ENCODE measurements at regions not wholly inside any gene's neighbourhood (a gene's known extent, or its start where the extent isn't known, plus 50 kb on each side); places are given as distances from the start of the nearest gene placed in this dataset.

DNA sequence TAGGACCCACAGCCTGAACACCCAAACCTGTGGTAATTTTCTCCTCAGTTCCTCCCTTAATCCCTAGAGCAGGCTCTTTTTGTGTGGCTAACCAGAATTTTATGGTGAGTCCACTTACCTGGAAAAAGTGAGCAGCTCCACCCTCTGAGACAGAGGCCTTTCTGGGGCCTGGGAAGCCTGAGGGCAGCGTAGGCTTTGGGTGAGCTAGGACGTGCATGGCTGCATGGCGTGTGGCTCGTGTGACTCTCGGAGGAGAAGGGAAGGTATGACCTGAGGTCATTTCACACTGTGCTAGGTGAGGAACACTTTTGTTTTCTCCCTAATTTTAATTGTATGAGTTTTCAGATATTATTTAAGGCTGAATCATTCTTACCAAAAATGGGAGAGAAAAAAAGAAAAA, 73.5 kb upstream of the DYNAP start:
- Histone ChIP-seq H3K4me1 (no peaks in the 10 kb centered on the region), H3K36me3 (no peaks in the 10 kb centered on the region), H3K27ac (no peak overlapping the region), H3K9me3 (no peaks in the 10 kb centered on the region), H3K27me3 (ENCODE audit: low read depth) (no peaks in the 10 kb centered on the region), H3K4me3 (no peak overlapping the region)
- TF ChIP-seq, protein P1, sequence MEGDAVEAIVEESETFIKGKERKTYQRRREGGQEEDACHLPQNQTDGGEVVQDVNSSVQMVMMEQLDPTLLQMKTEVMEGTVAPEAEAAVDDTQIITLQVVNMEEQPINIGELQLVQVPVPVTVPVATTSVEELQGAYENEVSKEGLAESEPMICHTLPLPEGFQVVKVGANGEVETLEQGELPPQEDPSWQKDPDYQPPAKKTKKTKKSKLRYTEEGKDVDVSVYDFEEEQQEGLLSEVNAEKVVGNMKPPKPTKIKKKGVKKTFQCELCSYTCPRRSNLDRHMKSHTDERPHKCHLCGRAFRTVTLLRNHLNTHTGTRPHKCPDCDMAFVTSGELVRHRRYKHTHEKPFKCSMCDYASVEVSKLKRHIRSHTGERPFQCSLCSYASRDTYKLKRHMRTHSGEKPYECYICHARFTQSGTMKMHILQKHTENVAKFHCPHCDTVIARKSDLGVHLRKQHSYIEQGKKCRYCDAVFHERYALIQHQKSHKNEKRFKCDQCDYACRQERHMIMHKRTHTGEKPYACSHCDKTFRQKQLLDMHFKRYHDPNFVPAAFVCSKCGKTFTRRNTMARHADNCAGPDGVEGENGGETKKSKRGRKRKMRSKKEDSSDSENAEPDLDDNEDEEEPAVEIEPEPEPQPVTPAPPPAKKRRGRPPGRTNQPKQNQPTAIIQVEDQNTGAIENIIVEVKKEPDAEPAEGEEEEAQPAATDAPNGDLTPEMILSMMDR (IDR thresholded peaks at IDR 0.05): no peak
- intact Hi-C loops (cut with DNase I): no loop called here
- ATAC-seq (no peak), DNase-seq (no peak)

DNA sequence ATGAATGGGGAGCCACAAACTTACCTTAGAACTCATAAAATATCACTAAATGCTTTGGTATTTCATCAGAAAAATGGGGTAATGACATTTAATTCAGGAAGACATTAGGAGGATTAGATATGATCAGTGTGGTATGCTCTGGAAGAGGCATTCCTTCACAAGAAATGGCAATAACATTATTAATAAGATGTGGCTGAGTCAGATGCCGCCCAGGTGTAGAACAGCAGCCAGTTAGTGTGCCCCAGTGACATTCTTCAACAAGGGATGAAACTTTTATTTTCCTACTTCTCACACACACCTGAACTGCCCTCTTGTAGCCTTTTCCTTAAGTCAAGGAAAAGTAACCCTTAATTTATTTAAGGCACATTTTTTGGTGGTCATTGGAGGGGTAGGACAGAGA, 69.2 kb upstream of the DYNAP start:
- TF ChIP-seq, protein P1 (IDR thresholded peaks at IDR 0.05): no peak
- Histone ChIP-seq H3K27ac (no peak overlapping the region), H3K36me3 (no peaks in the 10 kb centered on the region), H3K4me1 (no peaks in the 10 kb centered on the region), H3K27me3 (ENCODE audit: low read depth) (no peaks in the 10 kb centered on the region), H3K4me3 (no peak overlapping the region), H3K9me3 (no peaks in the 10 kb centered on the region)
- intact Hi-C loops (cut with DNase I): no loop called here
- no peak for ATAC-seq
- no peak for DNase-seq

DNA sequence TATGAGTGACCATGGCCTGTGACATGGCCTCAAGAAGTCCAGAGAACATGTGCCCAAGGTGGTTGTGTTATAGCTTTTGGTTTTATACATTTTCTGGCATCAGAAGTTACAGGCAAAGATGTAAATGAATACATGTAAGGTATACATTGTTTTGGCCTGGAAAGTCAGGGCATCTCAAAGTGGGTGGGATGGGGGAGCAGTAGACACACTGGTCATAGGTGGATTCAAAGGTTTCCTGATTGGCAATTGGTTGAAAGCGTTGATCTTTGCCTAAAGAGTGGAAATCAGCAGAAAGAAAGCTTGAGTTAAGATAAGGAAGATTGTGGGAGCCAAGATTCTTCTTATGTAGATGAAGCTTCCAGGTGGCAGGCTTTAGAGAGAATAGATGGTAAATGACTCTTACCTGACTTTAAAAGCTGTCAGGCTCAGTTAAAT, 62.1 kb upstream of the DYNAP start:
- Histone ChIP-seq H3K9me3 (no peaks in the 10 kb centered on the region), H3K27me3 (ENCODE audit: low read depth) (no peaks in the 10 kb centered on the region), H3K4me1 (no peaks in the 10 kb centered on the region), H3K36me3 (no peaks in the 10 kb centered on the region), H3K4me3 (no peak overlapping the region), H3K27ac (no peak overlapping the region)
- intact Hi-C loops (cut with DNase I): no loop called here
- TF ChIP-seq, protein P1 (IDR thresholded peaks at IDR 0.05): no peak
- DNase-seq (no peak), ATAC-seq (no peak)

DNA sequence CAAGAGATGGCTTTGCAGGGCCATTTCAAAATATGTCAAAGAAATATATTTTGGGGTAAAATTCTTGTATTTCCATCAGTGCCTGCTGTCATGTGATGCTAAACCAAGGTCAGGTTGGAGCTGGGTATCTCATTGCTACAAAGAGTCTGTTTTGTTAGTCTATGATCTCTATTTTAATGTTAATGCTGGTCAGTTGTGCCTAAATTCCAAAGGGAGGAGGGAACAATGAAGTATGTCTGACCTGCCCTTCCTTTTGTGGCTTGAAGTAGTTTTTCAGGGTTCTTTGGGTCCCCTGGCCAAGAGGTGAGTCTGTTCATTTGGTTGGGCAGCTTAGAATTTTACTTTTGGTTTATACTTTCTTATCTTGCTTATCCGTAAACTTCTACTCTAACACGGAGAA, 61.6 kb upstream of the DYNAP start:
- no peak for ATAC-seq

DNA sequence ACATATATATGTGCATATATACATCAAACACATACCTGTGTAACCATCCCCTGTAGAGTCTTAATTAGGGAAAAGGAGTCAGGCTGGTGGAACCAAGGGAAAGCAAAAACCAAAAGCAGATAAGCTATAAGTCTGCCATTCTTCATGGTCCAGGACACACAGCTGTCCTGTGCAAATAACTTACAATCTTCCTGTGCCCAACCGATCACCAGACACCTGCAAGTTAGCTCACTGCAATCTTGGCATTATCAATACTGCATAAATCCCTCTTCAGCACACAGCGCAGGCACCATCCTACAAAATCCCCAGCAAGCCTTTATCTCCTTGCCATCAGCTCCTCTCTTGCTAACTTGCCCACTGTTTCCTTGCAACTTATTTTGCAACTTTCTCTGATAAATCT, 60.8 kb upstream of the DYNAP start:
- H3K9me3 ChIP-seq: no peaks in the 10 kb centered on the region
- H3K4me3 ChIP-seq: no peak overlapping the region
- no peaks in the 10 kb centered on the region for H3K4me1 ChIP-seq
- intact Hi-C loops (cut with DNase I): no loop called here
- ATAC-seq: no peak
- DNase-seq: no peak
- TF ChIP-seq, protein P1 (IDR thresholded peaks at IDR 0.05): no peak
- H3K27ac ChIP-seq: no peak overlapping the region
- H3K36me3 ChIP-seq: no peaks in the 10 kb centered on the region
- no peaks in the 10 kb centered on the region for H3K27me3 ChIP-seq (ENCODE audit: low read depth)

More for the DNA sequence above, 61.6 kb upstream of the DYNAP start:
- H3K36me3 ChIP-seq: no peaks in the 10 kb centered on the region
- no peak overlapping the region for H3K4me3 ChIP-seq
- no peaks in the 10 kb centered on the region for H3K4me1 ChIP-seq
- H3K9me3 ChIP-seq: no peaks in the 10 kb centered on the region
- intact Hi-C loops (cut with DNase I): no loop called here
- no peak overlapping the region for H3K27ac ChIP-seq
- TF ChIP-seq, protein P1 (IDR thresholded peaks at IDR 0.05): no peak
- no peaks in the 10 kb centered on the region for H3K27me3 ChIP-seq (ENCODE audit: low read depth)
- DNase-seq: no peak

Measured in lower lobe of right lung (tissue), 2 donors.